Gastroesophageal sphincter (tissue), 3 donors: ENCODE measurements at regions not wholly inside any gene's neighbourhood (a gene's known extent, or its start where the extent isn't known, plus 50 kb on each side); places are given as distances from the start of the nearest gene placed in this dataset.

Experiments used
- CTCF ChIP-seq, 4 experiments: fragments of 200-600 bp in 2 of 4; fragments of 450-650 bp in 2 of 4; sonication (generic) in 1 of 4; IDR thresholded peaks; one replicate each; pipeline ENCODE4 v1.5.1; 2017 to 2019; ENCODE audit warnings: antibody characterized with exemption in 4 of 4, mild to moderate bottlenecking in 2 of 4, moderate library complexity in 2 of 4
- POLR2A ChIP-seq, 2 donors: fragments of 450-650 bp; IDR thresholded peaks; one replicate each; pipeline ENCODE4 v1.6.1; 2017; ENCODE audit warnings: antibody characterized with exemption in 2 of 2, mild to moderate bottlenecking in 2 of 2, moderate library complexity in 1 of 2
- POLR2AphosphoS5 ChIP-seq: sonication (generic); formaldehyde crosslinking; IDR thresholded peaks from one replicate; pipeline ENCODE4 v1.6.1; 2017; ENCODE audit warnings: antibody characterized with exemption

GRCh38 chr11:70500076-70500847 is 101.9 kb downstream of the CTTN start:
- TF ChIP-seq CTCF (IDR thresholded peaks at IDR 0.05) = no peak
- TF ChIP-seq POLR2AphosphoS5 = no peak
- no peak for TF ChIP-seq POLR2A (IDR thresholded peaks at IDR 0.05)
